Activated naive CD8-positive, alpha-beta T cell treated with anti-CD3 and anti-CD28 coated beads for 36 hours (primary cell): ENCODE measurements at regions not wholly inside any gene's neighbourhood (a gene's known extent, or its start where the extent isn't known, plus 50 kb on each side); places are given as distances from the start of the nearest gene placed in this dataset.

Source experiments
- DNase-seq: peaks from one replicate; pipeline ENCODE4 v3.0.0; 2021
- H3K27ac Mint-ChIP-seq: one replicate; pipeline ENCODE4 v1.8.0; 2022; ENCODE audit warnings: mild to moderate bottlenecking, moderate library complexity, mixed read lengths
- H3K27me3 Mint-ChIP-seq: one replicate; pipeline ENCODE4 v1.8.0; 2022; ENCODE audit warnings: mild to moderate bottlenecking, mixed read lengths
- H3K36me3 Mint-ChIP-seq: one replicate; pipeline ENCODE4 v1.8.0; 2021; ENCODE audit warnings: mild to moderate bottlenecking, mixed read lengths
- H3K4me1 Mint-ChIP-seq: one replicate; pipeline ENCODE4 v1.8.0; 2021; ENCODE audit warnings: mixed read lengths
- H3K4me3 Mint-ChIP-seq: one replicate; pipeline ENCODE4 v1.8.0; 2022; ENCODE audit warnings: mild to moderate bottlenecking, moderate library complexity, mixed read lengths
- H3K9me3 Mint-ChIP-seq: one replicate; pipeline ENCODE4 v1.8.0; 2022; ENCODE audit warnings: mixed read lengths

DNA sequence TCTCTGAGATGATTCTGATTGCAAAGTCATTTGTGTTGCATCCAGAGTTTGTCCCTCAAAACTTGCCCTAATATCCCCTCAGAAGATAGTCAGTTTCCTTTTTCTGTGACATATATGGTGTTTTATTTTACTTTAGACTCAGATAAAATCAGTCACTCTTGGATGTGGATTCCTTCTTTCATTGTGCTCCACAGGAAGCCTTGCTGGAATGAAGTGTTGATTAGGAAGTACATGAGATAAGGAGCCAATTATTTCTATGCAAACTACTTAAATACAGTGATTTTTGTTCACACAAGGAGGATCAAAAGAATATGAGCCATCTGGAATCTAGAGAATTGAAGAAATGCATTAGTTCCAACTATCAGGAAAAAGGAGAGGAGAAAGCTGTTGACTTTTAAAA lies 107.6 kb upstream of the RXFP2 start:
- H3K4me3 Mint-ChIP-seq: no peak overlapping the region
- H3K27me3 Mint-ChIP-seq: peaks cover 4% of the 10 kb centered on the region

DNA sequence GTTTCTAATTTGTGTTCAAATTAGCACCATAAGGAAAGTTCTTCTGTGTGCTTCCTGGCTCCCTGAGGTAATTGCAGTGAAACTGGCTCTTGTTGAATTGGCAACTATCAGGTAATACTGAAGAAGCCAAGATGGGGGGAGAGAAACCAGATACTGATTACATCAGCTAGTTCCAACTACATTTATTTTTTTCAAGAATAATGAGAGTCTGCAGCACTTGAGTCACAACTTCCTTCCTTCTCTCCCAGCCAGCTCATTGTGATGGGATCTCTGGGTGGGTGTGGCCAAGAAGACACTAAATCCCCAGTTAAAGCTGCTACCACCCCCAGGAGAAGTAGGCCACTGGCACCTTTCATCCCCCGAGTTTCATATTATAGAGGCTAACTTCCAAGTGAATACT lies 100.7 kb upstream of the RXFP2 start:
- H3K4me3 Mint-ChIP-seq: no peak overlapping the region
- peaks cover 23% of the 10 kb centered on the region for H3K9me3 Mint-ChIP-seq
- H3K27ac Mint-ChIP-seq: no peak overlapping the region
- no peaks in the 10 kb centered on the region for H3K27me3 Mint-ChIP-seq
- no peaks in the 10 kb centered on the region for H3K4me1 Mint-ChIP-seq
- H3K36me3 Mint-ChIP-seq: no peaks in the 10 kb centered on the region
- no peak for DNase-seq

More for the DNA sequence above, 107.6 kb upstream of the RXFP2 start:
- H3K36me3 Mint-ChIP-seq: no peaks in the 10 kb centered on the region
- H3K27ac Mint-ChIP-seq: no peak overlapping the region
- no peaks in the 10 kb centered on the region for H3K4me1 Mint-ChIP-seq
- no peak for DNase-seq
- H3K9me3 Mint-ChIP-seq: peaks cover 25% of the 10 kb centered on the region

GRCh38 chr13:31639443-31640163 lies 99.7 kb upstream of the RXFP2 start:
- H3K4me3 Mint-ChIP-seq: no peak overlapping the region
- no peak for DNase-seq
- H3K36me3 Mint-ChIP-seq: no peaks in the 10 kb centered on the region
- H3K9me3 Mint-ChIP-seq: peaks cover 16% of the 10 kb centered on the region
- H3K27me3 Mint-ChIP-seq: no peaks in the 10 kb centered on the region
- no peak overlapping the region for H3K27ac Mint-ChIP-seq
- no peaks in the 10 kb centered on the region for H3K4me1 Mint-ChIP-seq

GRCh38 chr13:31649766-31650165 lies 89.6 kb upstream of the RXFP2 start:
- Mint-ChIP-seq H3K4me1 (no peaks in the 10 kb centered on the region), H3K27me3 (no peaks in the 10 kb centered on the region), H3K36me3 (no peaks in the 10 kb centered on the region), H3K27ac (no peak overlapping the region), H3K4me3 (no peak overlapping the region), H3K9me3 (no peaks in the 10 kb centered on the region)
- no peak for DNase-seq

DNA sequence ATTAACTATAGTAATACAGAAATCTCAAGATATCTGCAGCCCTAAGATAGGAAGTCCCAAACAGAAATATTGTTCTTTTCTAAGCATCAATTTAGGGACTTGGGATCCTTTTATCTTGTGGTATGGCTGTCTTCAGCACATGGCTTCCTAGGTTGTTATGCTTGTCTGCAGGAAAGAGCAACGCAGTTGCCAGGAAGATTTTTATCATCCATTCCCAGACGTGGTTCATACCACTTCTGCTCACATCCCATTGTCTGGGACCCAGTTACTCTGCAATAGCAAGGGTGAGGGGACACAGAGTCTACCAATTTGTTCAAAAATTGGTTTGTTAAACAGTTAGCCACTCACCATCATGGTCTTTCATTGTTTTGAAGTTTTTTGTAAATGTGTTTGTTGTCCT lies 85.6 kb upstream of the RXFP2 start:
- H3K27me3 Mint-ChIP-seq: no peaks in the 10 kb centered on the region
- no peak for DNase-seq
- peaks cover 2% of the 10 kb centered on the region for H3K9me3 Mint-ChIP-seq
- H3K4me1 Mint-ChIP-seq: no peaks in the 10 kb centered on the region
- no peaks in the 10 kb centered on the region for H3K36me3 Mint-ChIP-seq
- H3K27ac Mint-ChIP-seq: no peak overlapping the region
- H3K4me3 Mint-ChIP-seq: no peak overlapping the region

DNA sequence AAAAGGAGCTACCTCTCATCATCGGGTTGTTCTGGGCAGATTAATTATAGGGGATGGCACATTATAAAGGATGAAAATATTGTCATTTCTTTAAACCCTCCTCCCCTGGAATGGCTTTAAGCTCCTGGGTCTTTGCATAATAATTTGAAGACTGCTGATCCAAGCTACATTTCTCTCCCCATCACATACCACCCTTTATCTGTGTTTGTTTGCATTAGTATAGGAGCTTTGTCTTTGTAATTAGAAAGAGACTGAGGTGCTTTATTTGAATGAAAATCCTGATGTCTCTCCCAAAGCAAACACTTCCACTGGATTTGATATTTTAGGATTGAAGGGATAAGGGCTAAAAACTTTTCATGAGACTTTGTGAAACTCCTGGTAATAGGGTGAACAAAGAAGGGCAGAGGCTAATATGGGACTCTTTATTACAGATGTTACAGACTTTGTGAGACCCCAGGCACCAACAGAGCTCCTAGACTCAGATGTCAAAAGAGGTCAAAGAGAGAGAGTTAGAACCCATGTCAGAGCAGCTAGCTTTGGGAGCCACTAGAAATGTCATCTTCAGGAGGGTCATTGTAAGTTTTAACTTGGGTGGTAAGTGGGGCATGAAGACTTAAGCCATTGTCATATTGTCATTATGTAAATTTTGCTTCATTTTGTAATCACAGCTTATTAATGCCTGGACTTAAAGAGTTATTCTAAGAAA lies 75.3 kb upstream of the RXFP2 start:
- no peak overlapping the region for H3K27ac Mint-ChIP-seq

DNA sequence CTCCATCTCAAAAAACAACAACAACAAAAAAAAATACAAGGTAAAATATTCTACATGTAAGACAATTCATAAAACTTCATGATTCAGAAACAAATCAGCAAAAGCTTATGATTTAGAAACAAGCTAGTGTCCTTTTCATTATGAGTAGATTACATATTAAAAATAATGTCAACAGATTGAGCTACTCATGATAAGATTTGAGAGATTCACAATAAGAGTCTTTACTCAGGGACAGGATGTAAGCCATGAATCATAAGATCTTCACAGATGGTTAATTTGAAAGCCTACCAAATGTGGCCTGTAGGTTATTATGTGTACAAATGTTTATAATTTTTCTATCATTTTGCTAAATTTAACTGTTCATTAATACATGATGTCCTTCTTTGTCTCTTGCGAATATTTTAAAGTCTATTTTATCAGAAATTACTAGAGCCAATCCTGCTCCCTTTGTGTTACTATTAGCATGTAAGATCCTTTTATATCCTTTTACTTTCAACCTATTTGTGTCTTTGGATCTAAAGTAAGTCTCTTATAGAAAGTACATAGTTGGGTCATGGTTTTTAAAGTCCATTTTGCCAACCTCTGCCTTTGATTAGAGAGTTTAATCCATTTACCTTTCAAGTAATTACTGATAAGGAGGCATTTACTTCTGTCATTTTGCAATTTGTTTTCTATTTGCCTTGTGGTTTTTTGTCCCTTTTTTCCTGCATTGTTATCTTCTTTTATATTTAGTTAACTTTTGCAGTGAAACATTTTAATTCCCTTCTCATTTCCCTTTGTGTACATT lies 68.3 kb upstream of the RXFP2 start:
- Mint-ChIP-seq H3K27me3 (peaks cover 5% of the 10 kb centered on the region), H3K36me3 (no peaks in the 10 kb centered on the region), H3K9me3 (no peaks in the 10 kb centered on the region), H3K4me3 (no peak overlapping the region), H3K4me1 (no peaks in the 10 kb centered on the region), H3K27ac (no peak overlapping the region)
- DNase-seq: no peak

More for the DNA sequence above, 75.3 kb upstream of the RXFP2 start:
- Mint-ChIP-seq H3K4me1 (no peaks in the 10 kb centered on the region), H3K9me3 (peaks cover 5% of the 10 kb centered on the region), H3K27me3 (peaks cover 5% of the 10 kb centered on the region), H3K4me3 (no peak overlapping the region), H3K36me3 (no peaks in the 10 kb centered on the region)
- DNase-seq: no peak

DNA sequence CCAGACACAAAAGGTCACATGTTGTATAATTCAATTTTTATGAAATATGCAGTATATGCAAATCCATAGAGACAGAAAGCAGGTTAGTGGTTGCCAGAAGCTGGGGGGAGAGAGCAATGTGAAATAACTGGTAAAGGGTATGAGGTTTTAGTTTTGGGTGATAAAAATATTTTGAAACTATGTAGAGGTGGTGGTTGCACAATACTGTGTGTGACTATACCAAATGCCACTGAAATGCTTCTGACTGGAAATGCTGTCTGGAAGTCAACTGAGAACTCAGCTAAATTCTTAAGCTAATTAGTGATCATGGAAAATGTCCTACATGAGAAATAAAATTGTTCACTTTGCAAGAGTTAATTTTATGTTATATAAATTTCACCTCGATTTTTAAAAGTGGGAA lies 65.3 kb upstream of the RXFP2 start:
- Mint-ChIP-seq H3K27ac (no peak overlapping the region), H3K4me3 (no peak overlapping the region), H3K9me3 (no peaks in the 10 kb centered on the region), H3K27me3 (no peaks in the 10 kb centered on the region), H3K4me1 (no peaks in the 10 kb centered on the region), H3K36me3 (no peaks in the 10 kb centered on the region)
- no peak for DNase-seq

DNA sequence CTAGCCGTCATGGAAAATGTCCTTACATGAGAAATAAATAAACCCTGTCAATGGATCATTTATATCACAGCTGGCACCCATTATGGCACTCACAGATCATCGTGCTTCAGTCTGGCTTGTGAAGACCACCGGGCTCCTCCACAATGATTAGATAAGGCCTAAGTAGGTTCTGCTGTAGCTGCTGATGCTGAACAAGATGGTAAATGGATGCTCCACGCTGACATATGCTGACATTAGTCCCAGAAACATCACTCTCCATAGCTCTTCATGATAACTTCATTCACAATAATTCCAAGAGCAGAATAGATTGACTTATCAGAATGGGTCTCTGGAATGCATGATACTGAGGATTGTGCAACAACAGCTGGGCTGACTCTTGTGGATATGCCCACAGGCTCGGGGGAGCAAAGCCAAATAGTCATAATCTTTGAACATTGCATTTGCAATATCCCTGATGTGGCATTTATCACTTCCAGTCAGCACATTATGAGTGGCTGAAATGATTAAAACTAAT lies 63.8 kb upstream of the RXFP2 start:
- Mint-ChIP-seq H3K27ac (no peak overlapping the region), H3K36me3 (no peaks in the 10 kb centered on the region), H3K4me1 (no peaks in the 10 kb centered on the region), H3K4me3 (no peak overlapping the region), H3K9me3 (peaks cover 2% of the 10 kb centered on the region), H3K27me3 (no peaks in the 10 kb centered on the region)
- no peak for DNase-seq

DNA sequence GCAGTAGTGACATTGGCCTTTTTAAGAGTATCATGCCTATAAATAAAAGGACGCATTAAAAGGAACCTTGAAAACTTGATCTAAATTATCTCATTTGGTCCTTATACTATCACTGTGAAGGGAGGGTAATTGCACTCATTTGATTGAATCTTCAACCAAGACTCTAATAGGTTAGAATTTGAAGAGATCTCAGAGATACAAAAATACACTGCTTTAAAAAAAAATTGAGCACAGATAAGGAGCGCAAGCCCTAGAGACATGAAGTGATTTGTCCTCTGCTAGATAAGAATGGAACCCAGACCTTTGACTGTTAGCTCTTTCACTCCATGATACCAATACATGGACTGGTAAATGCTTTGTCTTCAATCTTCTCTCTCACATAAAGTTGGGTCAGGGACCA lies 58.2 kb upstream of the RXFP2 start:
- Mint-ChIP-seq H3K9me3 (peaks cover 2% of the 10 kb centered on the region), H3K4me1 (no peaks in the 10 kb centered on the region), H3K4me3 (no peak overlapping the region), H3K27ac (no peak overlapping the region), H3K36me3 (no peaks in the 10 kb centered on the region), H3K27me3 (peaks cover 4% of the 10 kb centered on the region)
- DNase-seq: no peak

- Mint-ChIP-seq H3K27me3 (peaks cover 7% of the 10 kb centered on the region), H3K36me3 (no peaks in the 10 kb centered on the region), H3K9me3 (peaks cover 2% of the 10 kb centered on the region), H3K4me3 (no peak overlapping the region), H3K27ac (no peak overlapping the region), H3K4me1 (no peaks in the 10 kb centered on the region)
- DNase-seq: no peak
Observed at GRCh38 chr13:31684466-31684865, 54.9 kb upstream of the RXFP2 start.

GRCh38 chr13:31686670-31687425 lies 52.5 kb upstream of the RXFP2 start:
- H3K27ac Mint-ChIP-seq: no peak overlapping the region

More at GRCh38 chr13:31686670-31687425, 52.5 kb upstream of the RXFP2 start:
- Mint-ChIP-seq H3K4me1 (no peaks in the 10 kb centered on the region), H3K9me3 (peaks cover 4% of the 10 kb centered on the region), H3K27me3 (peaks cover 3% of the 10 kb centered on the region), H3K4me3 (no peak overlapping the region), H3K36me3 (no peaks in the 10 kb centered on the region)
- no peak for DNase-seq
